GM19025 (cell line): ENCODE measurements at regions not wholly inside any gene's neighbourhood (a gene's known extent, or its start where the extent isn't known, plus 50 kb on each side); places are given as distances from the start of the nearest gene placed in this dataset.

Experiments
- ATAC-seq: cut with Tn5 transposase; IDR thresholded peaks from one replicate; pipeline ENCODE4 v1.9.1; 2021; ENCODE audit warnings: mild to moderate bottlenecking, low read depth, moderate library complexity; ENCODE audit not compliant: unreplicated experiment

- no peak for ATAC-seq
Measured at GRCh38 chr2:151157000-151157735, 104.5 kb downstream of the RBM43 start.

- ATAC-seq: no peak
Measured at GRCh38 chr2:151156431-151156830, 105.2 kb downstream of the RBM43 start.

- ATAC-seq: no peak
Measured at GRCh38 chr2:151153601-151154000, 108.1 kb downstream of the RBM43 start.

GRCh38 chr2:151150331-151151320, 111.0 kb downstream of the RBM43 start:
- no peak for ATAC-seq

- ATAC-seq: no peak
Measured at GRCh38 chr2:151138507-151138906, 123.2 kb downstream of the RBM43 start.

- ATAC-seq: no peak
Measured at GRCh38 chr2:151137526-151137925, 124.1 kb downstream of the RBM43 start.

GRCh38 chr2:151120011-151120410, 141.7 kb downstream of the RBM43 start:
- no peak for ATAC-seq

- ATAC-seq: no peak
Measured at GRCh38 chr2:151119374-151119773, 142.3 kb downstream of the RBM43 start.

GRCh38 chr2:151118269-151118668, 143.4 kb downstream of the RBM43 start:
- no peak for ATAC-seq

- ATAC-seq: no peak
Measured at GRCh38 chr2:151114874-151115273, 146.8 kb downstream of the RBM43 start.

- no peak for ATAC-seq
Measured at GRCh38 chr2:151113318-151113717, 148.3 kb downstream of the RBM43 start.

GRCh38 chr2:151111599-151112278, 149.9 kb downstream of the RBM43 start:
- ATAC-seq: no peak

- no peak for ATAC-seq
Measured at GRCh38 chr2:151106805-151107506, 154.7 kb downstream of the RBM43 start.

GRCh38 chr2:151103551-151103950, 158.1 kb downstream of the RBM43 start:
- no peak for ATAC-seq

- ATAC-seq: no peak
Measured at GRCh38 chr2:151102226-151102625, 159.4 kb downstream of the RBM43 start.

GRCh38 chr2:151098841-151099240, 162.8 kb downstream of the RBM43 start:
- ATAC-seq: no peak

GRCh38 chr2:151097895-151098294, 163.8 kb downstream of the RBM43 start:
- ATAC-seq: no peak

GRCh38 chr2:151097128-151097527, 164.5 kb downstream of the RBM43 start:
- ATAC-seq: no peak

- no peak for ATAC-seq
Measured at GRCh38 chr2:151096235-151096634, 165.4 kb downstream of the RBM43 start.

GRCh38 chr2:151095463-151095862, 166.2 kb downstream of the RBM43 start:
- no peak for ATAC-seq
